CD14-positive monocyte (primary cell): ENCODE measurements at regions not wholly inside any gene's neighbourhood (a gene's known extent, or its start where the extent isn't known, plus 50 kb on each side); places are given as distances from the start of the nearest gene placed in this dataset.

ENCODE experiments used
- DNase-seq, 3 donors: peaks; one replicate each; pipeline ENCODE4 v3.0.0-alpha.2; 2011 to 2022
- H2AFZ ChIP-seq: 2 replicates; pipeline ENCODE4 v1.6.0; 2012; ENCODE audit warnings: mild to moderate bottlenecking, low read depth, low read length, inconsistent platforms; ENCODE audit not compliant: insufficient read depth, poor library complexity, severe bottlenecking
- H3K27ac ChIP-seq, 2 donors: 1 replicate in 1 of 2; 2 replicates in 1 of 2; pipeline ENCODE4 v1.5.1; 2012 to 2013; ENCODE audit warnings: low read length in 2 of 2, control low read depth in 1 of 2, inconsistent platforms in 1 of 2, low read depth in 1 of 2, mild to moderate bottlenecking in 1 of 2
- H3K27me3 ChIP-seq, 2 donors: one replicate each; pipeline versions ENCODE4 v1.6.0 to v1.6.1; 2011 to 2013; ENCODE audit warnings: low read length in 2 of 2; ENCODE audit not compliant: control insufficient read depth in 2 of 2, insufficient read depth in 2 of 2
- H3K36me3 ChIP-seq, 2 donors: replicated peaks in 1 of 2; 1 replicate in 1 of 2; 2 replicates in 1 of 2; pipeline versions ENCODE4 v1.5.1 to v1.6.1; 2012 to 2013; ENCODE audit warnings: low read length in 2 of 2, control low read depth in 1 of 2, inconsistent platforms in 1 of 2, mild to moderate bottlenecking in 1 of 2; ENCODE audit not compliant: insufficient read depth in 2 of 2, control insufficient read depth in 1 of 2
- H3K4me1 ChIP-seq, 2 donors: 1 replicate in 1 of 2; 2 replicates in 1 of 2; pipeline versions ENCODE4 v1.5.1 to v1.6.1; 2012 to 2013; ENCODE audit warnings: low read length in 2 of 2, control low read depth in 1 of 2, inconsistent platforms in 1 of 2, mild to moderate bottlenecking in 1 of 2, moderate library complexity in 1 of 2; ENCODE audit not compliant: insufficient read depth in 2 of 2, control insufficient read depth in 1 of 2
- H3K4me2 ChIP-seq: replicated peaks from 2 replicates; pipeline ENCODE3; 2012; ENCODE audit warnings: low read length, moderate library complexity, mild to moderate bottlenecking; ENCODE audit not compliant: poor library complexity, severe bottlenecking; ENCODE audit errors: extremely low read depth
- H3K4me3 ChIP-seq, 3 experiments: fragments of 200-600 bp in 1 of 3; sonication (generic) in 1 of 3; replicated peaks in 1 of 3; 1 replicate in 2 of 3; 2 replicates in 1 of 3; pipeline ENCODE4 v1.5.1; 2011 to 2013; ENCODE audit warnings: low read length in 3 of 3, mild to moderate bottlenecking in 3 of 3, control low read depth in 2 of 3, low read depth in 2 of 3, inconsistent platforms in 1 of 3, moderate library complexity in 1 of 3
- H3K79me2 ChIP-seq: 2 replicates; pipeline ENCODE4 v1.6.0; 2012; ENCODE audit warnings: mild to moderate bottlenecking, control low read depth, inconsistent platforms, low read length, moderate library complexity; ENCODE audit not compliant: insufficient read depth
- H3K9ac ChIP-seq: 2 replicates; pipeline ENCODE4 v1.6.0; 2017; ENCODE audit warnings: low read length, mild to moderate bottlenecking; ENCODE audit not compliant: insufficient read depth, poor library complexity, severe bottlenecking
- H3K9me3 ChIP-seq, 2 donors: replicated peaks in 1 of 2; 1 replicate in 1 of 2; 2 replicates in 1 of 2; pipeline versions ENCODE4 v1.5.1 to v1.6.1; 2012 to 2013; ENCODE audit warnings: low read length in 2 of 2, control low read depth in 1 of 2; ENCODE audit not compliant: control insufficient read depth in 1 of 2, insufficient read depth in 1 of 2
- H4K20me1 ChIP-seq: 2 replicates; pipeline ENCODE4 v1.6.0; 2012; ENCODE audit warnings: mild to moderate bottlenecking, low read length, control low read depth, moderate library complexity; ENCODE audit not compliant: insufficient read depth
- H3K27ac Mint-ChIP-seq, 7 donors: one replicate each; pipeline ENCODE4 v1.8.0; 2020; ENCODE audit warnings: mild to moderate bottlenecking in 7 of 7, mixed read lengths in 7 of 7, moderate library complexity in 6 of 7, inconsistent platforms in 2 of 7
- H3K27me3 Mint-ChIP-seq, 3 donors: one replicate each; pipeline ENCODE4 v1.8.0; 2021 to 2022; ENCODE audit warnings: low read depth in 3 of 3, mild to moderate bottlenecking in 3 of 3, mixed read lengths in 3 of 3, moderate library complexity in 3 of 3, inconsistent platforms in 1 of 3
- H3K36me3 Mint-ChIP-seq, 2 donors: one replicate each; pipeline ENCODE4 v1.8.0; 2020; ENCODE audit warnings: mixed read lengths in 2 of 2, inconsistent platforms in 1 of 2, mild to moderate bottlenecking in 1 of 2
- H3K4me1 Mint-ChIP-seq: one replicate; pipeline ENCODE4 v1.8.0; 2020; ENCODE audit warnings: mild to moderate bottlenecking, mixed read lengths
- H3K4me3 Mint-ChIP-seq, 2 donors: one replicate each; pipeline ENCODE4 v1.8.0; 2020; ENCODE audit warnings: mild to moderate bottlenecking in 2 of 2, mixed read lengths in 2 of 2, moderate library complexity in 1 of 2
- H3K9me3 Mint-ChIP-seq, 7 donors: one replicate each; pipeline ENCODE4 v1.8.0; 2020 to 2022; ENCODE audit warnings: mixed read lengths in 7 of 7, mild to moderate bottlenecking in 6 of 7, moderate library complexity in 6 of 7, inconsistent platforms in 2 of 7
- CTCF ChIP-seq: fragments of 200-600 bp; IDR thresholded peaks from one replicate; pipeline ENCODE4 v1.8.0; 2022; ENCODE audit warnings: antibody characterized with exemption, mild to moderate bottlenecking
- WGBS: methylation state at CpG from one replicate; pipeline ENCODE4 v1.1.5; 2013; ENCODE audit warnings: missing lambda C conversion rate; ENCODE audit not compliant: insufficient coverage; 5-methylcytosine and 5-hydroxymethylcytosine counted together
- intact Hi-C, 2 donors: fragments of 100-400 bp; cut with micrococcal nuclease; formaldehyde crosslinking; loops; one replicate each; pipeline versions ENCODE4 v1.15.0 to v1.15.1; 2023

- Mint-ChIP-seq H3K4me1 (no peaks in the 10 kb centered on the region), H3K27ac (no peak overlapping the region), H3K9me3 (peaks cover 2 to 11% (median 7%) of the 10 kb centered on the region in 7 donors), H3K36me3 (no peaks in the 10 kb centered on the region), H3K27me3 (no peaks in the 10 kb centered on the region), H3K4me3 (no peak overlapping the region)
- WGBS = no CpG with 5 or more reads among the region's 1 CpG
- Histone ChIP-seq H3K36me3 (no peaks in the 10 kb centered on the region), H4K20me1 (no peaks in the 10 kb centered on the region), H3K27me3 (no peaks in the 10 kb centered on the region), H3K9me3 (peaks cover 0 to 3% of the 10 kb centered on the region in 2 donors), H3K27ac (no peak overlapping the region), H2AFZ (no peak overlapping the region), H3K9ac (no peak overlapping the region), H3K4me3 (no peak overlapping the region), H3K79me2 (no peaks in the 10 kb centered on the region), H3K4me2 (no peak overlapping the region), H3K4me1 (no peaks in the 10 kb centered on the region)
- TF ChIP-seq CTCF = no peak
- intact Hi-C loops = no loop called here
- no peak for DNase-seq
Measured at GRCh38 chr3:83438188-83438587, 1520.6 kb upstream of the CADM2 start.

GRCh38 chr3:83453056-83453455, 1505.7 kb upstream of the CADM2 start:
- H3K27me3 Mint-ChIP-seq = peaks cover 0 to 2% (median 0%) of the 10 kb centered on the region in 3 donors
- no peaks in the 10 kb centered on the region for H3K36me3 Mint-ChIP-seq
- no peaks in the 10 kb centered on the region for H3K36me3 ChIP-seq
- H3K4me1 Mint-ChIP-seq = no peaks in the 10 kb centered on the region
- H3K9me3 ChIP-seq = no peaks in the 10 kb centered on the region
- no peak overlapping the region for H3K27ac Mint-ChIP-seq
- H3K4me3 ChIP-seq = no peak overlapping the region
- H3K9ac ChIP-seq = no peak overlapping the region
- no peak overlapping the region for H3K4me3 Mint-ChIP-seq
- intact Hi-C loops = no loop called here
- no peak overlapping the region for H3K4me2 ChIP-seq
- peaks cover 0 to 4% (median 0%) of the 10 kb centered on the region in 7 donors for H3K9me3 Mint-ChIP-seq
- no peaks in the 10 kb centered on the region for H4K20me1 ChIP-seq
- TF ChIP-seq CTCF = no peak
- no peak overlapping the region for H3K27ac ChIP-seq
- H3K27me3 ChIP-seq = no peaks in the 10 kb centered on the region
- no peak for DNase-seq
- no peaks in the 10 kb centered on the region for H3K79me2 ChIP-seq
- WGBS = no CpG with 5 or more reads among the region's 1 CpG
- H2AFZ ChIP-seq = no peak overlapping the region
- H3K4me1 ChIP-seq = no peaks in the 10 kb centered on the region
